Liver (tissue), 8 donors: ENCODE measurements at regions not wholly inside any gene's neighbourhood (a gene's known extent, or its start where the extent isn't known, plus 50 kb on each side); places are given as distances from the start of the nearest gene placed in this dataset.

Experiments used
- DNase-seq: peaks from one replicate; pipeline ENCODE4 v3.0.0-alpha.2; 2017; ENCODE audit warnings: low spot score
- H3K27ac ChIP-seq, 2 donors: one replicate each; pipeline ENCODE4 v1.7.0; 2013; ENCODE audit warnings: inconsistent platforms in 2 of 2, low read length in 2 of 2, control low read depth in 1 of 2, low read depth in 1 of 2, mild to moderate bottlenecking in 1 of 2
- H3K27me3 ChIP-seq, 4 donors: one replicate each; pipeline versions ENCODE4 v1.6.1 to v1.7.0; 2013; ENCODE audit warnings: low read length in 3 of 4, inconsistent platforms in 1 of 4, mild to moderate bottlenecking in 1 of 4, moderate library complexity in 1 of 4; ENCODE audit not compliant: control insufficient read depth in 4 of 4, insufficient read depth in 4 of 4
- H3K36me3 ChIP-seq, 4 donors: one replicate each; pipeline versions ENCODE4 v1.6.1 to v1.7.0; 2013; ENCODE audit warnings: low read length in 3 of 4, mild to moderate bottlenecking in 3 of 4, low read depth in 1 of 4, moderate library complexity in 1 of 4; ENCODE audit not compliant: control insufficient read depth in 4 of 4, insufficient read depth in 3 of 4
- H3K4me1 ChIP-seq, 4 donors: one replicate each; pipeline versions ENCODE4 v1.6.1 to v1.7.0; 2013; ENCODE audit warnings: low read length in 3 of 4, mild to moderate bottlenecking in 3 of 4, moderate library complexity in 1 of 4; ENCODE audit not compliant: control insufficient read depth in 4 of 4, insufficient read depth in 4 of 4
- H3K4me3 ChIP-seq, 3 donors: one replicate each; pipeline versions ENCODE4 v1.6.1 to v1.7.0; 2013; ENCODE audit warnings: low read length in 3 of 3, control low read depth in 1 of 3, low read depth in 1 of 3, mild to moderate bottlenecking in 1 of 3
- H3K9ac ChIP-seq, 2 donors: one replicate each; pipeline ENCODE4 v1.7.0; 2013; ENCODE audit warnings: low read length in 2 of 2, mild to moderate bottlenecking in 2 of 2, moderate library complexity in 2 of 2, control low read depth in 1 of 2, low read depth in 1 of 2
- H3K9me3 ChIP-seq, 4 donors: one replicate each; pipeline versions ENCODE4 v1.6.1 to v1.7.0; 2013; ENCODE audit warnings: low read length in 3 of 4; ENCODE audit not compliant: control insufficient read depth in 4 of 4
- ATF3 ChIP-seq: IDR thresholded peaks from 2 replicates; pipeline ENCODE4 v1.6.1; 2016; ENCODE audit warnings: antibody characterized with exemption
- CTCF ChIP-seq: fragments of 150-350 bp; IDR thresholded peaks from 2 replicates; pipeline ENCODE4 v1.5.1; 2017; ENCODE audit warnings: improper control_type of control experiment, low read depth, low read length; ENCODE audit not compliant: missing input control
- EGR1 ChIP-seq, 2 donors: IDR thresholded peaks; 2 replicates each; pipeline ENCODE4 v1.6.1; 2016 to 2018; ENCODE audit warnings: antibody characterized with exemption in 2 of 2, low read depth in 2 of 2
- FOXA1 ChIP-seq: IDR thresholded peaks from 2 replicates; pipeline ENCODE4 v1.6.1; 2016; ENCODE audit warnings: antibody characterized with exemption
- FOXA2 ChIP-seq: IDR thresholded peaks from 2 replicates; pipeline ENCODE4 v1.6.1; 2016; ENCODE audit warnings: antibody characterized with exemption
- GABPA ChIP-seq, 2 donors: IDR thresholded peaks in 1 of 2; conservative IDR thresholded peaks in 1 of 2; 2 replicates each; pipeline ENCODE4 v1.6.1; 2016; ENCODE audit warnings: antibody characterized with exemption in 2 of 2, mild to moderate bottlenecking in 1 of 2, moderate library complexity in 1 of 2
- HNF4A ChIP-seq, 2 donors: conservative IDR thresholded peaks; 2 replicates each; pipeline ENCODE4 v1.6.1; 2016; ENCODE audit warnings: antibody characterized with exemption in 2 of 2, mild to moderate bottlenecking in 2 of 2
- HNF4G ChIP-seq: IDR thresholded peaks from 2 replicates; pipeline ENCODE4 v1.6.1; 2016; ENCODE audit warnings: antibody characterized with exemption
- JUND ChIP-seq, 2 donors: IDR thresholded peaks; 2 replicates each; pipeline ENCODE4 v1.6.1; 2016; ENCODE audit warnings: antibody characterized with exemption in 2 of 2
- MAX ChIP-seq: IDR thresholded peaks from 2 replicates; pipeline ENCODE4 v1.6.1; 2016; ENCODE audit warnings: antibody characterized with exemption
- NR2F2 ChIP-seq: IDR thresholded peaks from 2 replicates; pipeline ENCODE4 v1.6.1; 2016; ENCODE audit warnings: antibody characterized with exemption
- RAD21 ChIP-seq, 2 donors: IDR thresholded peaks; 2 replicates each; pipeline ENCODE4 v1.6.1; 2016; ENCODE audit warnings: antibody characterized with exemption in 2 of 2, mild to moderate bottlenecking in 2 of 2
- REST ChIP-seq: IDR thresholded peaks from 2 replicates; pipeline ENCODE4 v1.6.1; 2016; ENCODE audit warnings: antibody characterized with exemption, mild to moderate bottlenecking
- RXRA ChIP-seq, 2 donors: IDR thresholded peaks; 2 replicates each; pipeline ENCODE4 v1.6.1; 2017 to 2018; ENCODE audit warnings: antibody characterized with exemption in 2 of 2, mild to moderate bottlenecking in 1 of 2
- SP1 ChIP-seq: IDR thresholded peaks from 2 replicates; pipeline ENCODE4 v1.6.1; 2018; ENCODE audit warnings: antibody characterized with exemption, mild to moderate bottlenecking
- TAF1 ChIP-seq: conservative IDR thresholded peaks from 2 replicates; pipeline ENCODE4 v1.6.1; 2016; ENCODE audit warnings: antibody characterized with exemption, mild to moderate bottlenecking
- YY1 ChIP-seq: IDR thresholded peaks from 2 replicates; pipeline ENCODE4 v1.6.1; 2016; ENCODE audit warnings: antibody characterized with exemption, mild to moderate bottlenecking
- ZBTB33 ChIP-seq: IDR thresholded peaks from 2 replicates; pipeline ENCODE4 v1.6.1; 2016; ENCODE audit warnings: antibody characterized with exemption
- WGBS: extraction: QIAGEN DNeasy Blood & Tissue Kit; methylation state at CpG from one replicate; pipeline ENCODE4 v1.1.7; 2013; 5-methylcytosine and 5-hydroxymethylcytosine counted together
- donor health status: healthy.
- donor health status: healthy.
- donor health status: healthy.
- donor health status: healthy.
- donor health status: healthy.

- no peak for TF ChIP-seq JUND (IDR thresholded peaks at IDR 0.05)
- TF ChIP-seq FOXA1 = no peak
- no peak for TF ChIP-seq EGR1 (IDR thresholded peaks at IDR 0.05; ENCODE audit: low read depth in 2 of 2)
- TF ChIP-seq RXRA (IDR thresholded peaks at IDR 0.05) = no peak
- TF ChIP-seq REST = no peak
- no peak for TF ChIP-seq SP1
- TF ChIP-seq NR2F2 = no peak
- TF ChIP-seq CTCF = no peak
- no peak for TF ChIP-seq TAF1
- no peak for TF ChIP-seq YY1
- TF ChIP-seq HNF4G = no peak
- TF ChIP-seq FOXA2 = no peak
- no peak for TF ChIP-seq ATF3
- TF ChIP-seq ZBTB33 = no peak
- TF ChIP-seq RAD21 (IDR thresholded peaks at IDR 0.05) = no peak
- no peak for TF ChIP-seq HNF4A (conservative IDR thresholded peaks at IDR 0.05)
- no peak for TF ChIP-seq GABPA (IDR thresholded peaks at IDR 0.05 in 1 of 2, conservative IDR thresholded peaks at IDR 0.05 in 1 of 2)
- no peak for TF ChIP-seq MAX
- H3K9ac ChIP-seq = no peak overlapping the region
- no peak overlapping the region for H3K4me3 ChIP-seq
- H3K4me1 ChIP-seq = no peaks in the 10 kb centered on the region
- H3K27ac ChIP-seq = no peak overlapping the region
- no peaks in the 10 kb centered on the region for H3K27me3 ChIP-seq
- H3K9me3 ChIP-seq = peaks cover 0 to 2% (median 0%) of the 10 kb centered on the region in 4 donors
- no peaks in the 10 kb centered on the region for H3K36me3 ChIP-seq
- no peak for DNase-seq
- 91% methylated on average over 4 of the region's 4 CpGs for WGBS
Measured at GRCh38 chr1:218846181-218846580, 327.5 kb upstream of the LYPLAL1 start.
